Skeletal muscle satellite cell (primary cell): ENCODE measurements at regions not wholly inside any gene's neighbourhood (a gene's known extent, or its start where the extent isn't known, plus 50 kb on each side); places are given as distances from the start of the nearest gene placed in this dataset.

ENCODE experiments used
- H3K27me3 ChIP-seq: 2 replicates; pipeline ENCODE4 v1.7.0; 2013; ENCODE audit warnings: low read length; ENCODE audit not compliant: control insufficient read depth, insufficient read depth
- H3K36me3 ChIP-seq: 2 replicates; pipeline ENCODE4 v1.7.0; 2013; ENCODE audit warnings: mild to moderate bottlenecking, control low read depth, low read length; ENCODE audit not compliant: insufficient read depth
- H3K4me1 ChIP-seq: 2 replicates; pipeline ENCODE4 v1.7.0; 2013; ENCODE audit warnings: low read length; ENCODE audit not compliant: control insufficient read depth, insufficient read depth
- H3K4me2 ChIP-seq: 2 replicates; pipeline ENCODE4 v1.7.0; 2013; ENCODE audit warnings: mild to moderate bottlenecking, low read length
- H3K4me3 ChIP-seq: 2 replicates; pipeline ENCODE4 v1.7.0; 2013; ENCODE audit warnings: low read length
- H3K9ac ChIP-seq: 2 replicates; pipeline ENCODE4 v1.7.0; 2013; ENCODE audit warnings: mild to moderate bottlenecking, low read depth, low read length, moderate library complexity
- H3K9me3 ChIP-seq: replicated peaks from 2 replicates; pipeline ENCODE4 v1.7.0; 2013; ENCODE audit warnings: mild to moderate bottlenecking, control low read depth, low read length

DNA sequence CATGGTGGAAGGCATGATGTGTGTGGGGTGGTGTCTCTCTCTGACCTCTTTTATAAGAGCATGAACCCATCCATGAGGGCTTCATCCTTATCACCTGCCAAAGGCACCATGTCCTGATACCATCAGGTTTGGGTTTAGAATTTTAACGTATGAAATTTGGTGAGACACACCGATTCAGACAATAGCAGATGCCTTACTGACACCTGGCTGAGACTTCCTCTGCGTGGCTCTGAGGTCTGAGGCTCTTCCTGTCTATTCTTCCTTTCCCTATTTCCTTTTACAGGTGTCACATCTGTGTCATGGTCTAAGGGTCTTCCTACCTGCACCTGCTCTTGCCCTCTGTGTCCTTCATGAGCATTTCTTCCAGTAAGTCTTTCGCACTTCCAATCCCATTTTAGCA is 320.7 kb upstream of the CLNK start:
- H3K4me3 ChIP-seq: no peak overlapping the region
- no peaks in the 10 kb centered on the region for H3K27me3 ChIP-seq
- no peak overlapping the region for H3K4me2 ChIP-seq
- no peak overlapping the region for H3K9ac ChIP-seq
- no peaks in the 10 kb centered on the region for H3K36me3 ChIP-seq
- no peaks in the 10 kb centered on the region for H3K9me3 ChIP-seq
- no peaks in the 10 kb centered on the region for H3K4me1 ChIP-seq

DNA sequence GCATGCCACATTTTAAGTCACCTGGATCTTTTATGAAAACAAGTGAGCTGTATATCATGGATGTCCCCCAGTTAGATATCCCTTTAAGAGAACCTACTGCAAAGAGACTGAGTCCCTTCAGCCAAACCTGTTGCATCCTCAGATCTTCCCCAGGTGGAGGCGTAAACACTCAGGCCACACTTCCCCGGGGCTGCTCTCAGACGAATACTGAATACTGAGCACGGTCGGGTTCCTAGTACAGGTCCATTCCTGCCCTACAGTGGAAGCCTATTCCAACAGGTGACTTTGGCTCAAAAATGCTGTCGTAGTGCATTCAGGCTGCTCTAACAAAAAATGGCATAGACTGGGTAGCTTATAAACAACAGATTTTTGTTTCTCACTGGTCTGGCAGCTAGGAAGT is 320.2 kb upstream of the CLNK start:
- Histone ChIP-seq H3K9me3 (no peaks in the 10 kb centered on the region), H3K36me3 (no peaks in the 10 kb centered on the region), H3K4me2 (no peak overlapping the region), H3K4me3 (no peak overlapping the region), H3K27me3 (no peaks in the 10 kb centered on the region), H3K9ac (no peak overlapping the region), H3K4me1 (no peaks in the 10 kb centered on the region)

DNA sequence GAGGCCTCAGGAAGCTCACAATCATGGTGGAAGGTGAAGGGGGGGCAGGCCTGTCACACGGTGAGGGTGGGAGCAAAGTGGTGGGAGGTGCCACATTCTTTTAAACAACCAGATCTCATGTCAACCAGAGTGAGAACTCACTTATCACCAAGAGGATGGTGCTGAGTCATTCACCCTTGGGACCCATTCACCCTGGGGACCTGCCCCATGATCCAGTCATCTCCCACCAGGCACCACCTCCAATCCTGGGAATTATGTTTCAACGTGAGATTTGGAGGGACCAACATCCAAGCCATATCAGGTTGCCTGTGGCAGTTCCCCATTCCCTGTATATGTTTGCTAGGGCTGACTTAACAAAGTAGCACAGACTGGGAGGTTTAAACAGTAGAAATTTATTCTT is 318.4 kb upstream of the CLNK start:
- Histone ChIP-seq H3K4me2 (no peak overlapping the region), H3K36me3 (no peaks in the 10 kb centered on the region), H3K27me3 (no peaks in the 10 kb centered on the region), H3K9ac (no peak overlapping the region), H3K9me3 (no peaks in the 10 kb centered on the region), H3K4me1 (no peaks in the 10 kb centered on the region), H3K4me3 (no peak overlapping the region)

DNA sequence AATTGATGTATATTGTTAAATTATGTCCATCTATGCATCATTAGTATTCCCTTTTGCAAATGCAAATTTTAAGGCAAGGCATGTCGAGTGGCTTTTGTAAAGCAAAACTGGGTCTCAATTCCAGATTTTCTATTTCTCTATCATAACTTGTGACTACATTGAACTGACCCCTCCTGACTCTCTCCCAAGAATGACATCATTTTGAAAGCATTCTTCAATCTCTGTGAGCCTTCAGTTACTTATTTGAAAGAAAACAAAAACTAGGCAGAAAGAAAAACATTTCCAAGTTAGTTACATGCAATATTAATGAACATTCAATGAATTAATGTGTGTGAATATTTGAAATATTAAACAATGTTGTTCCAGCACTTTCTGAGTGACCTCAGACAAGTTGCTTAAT is 314.3 kb upstream of the CLNK start:
- Histone ChIP-seq H3K9me3 (no peaks in the 10 kb centered on the region), H3K27me3 (no peaks in the 10 kb centered on the region), H3K4me2 (no peak overlapping the region), H3K4me3 (no peak overlapping the region), H3K36me3 (no peaks in the 10 kb centered on the region), H3K4me1 (no peaks in the 10 kb centered on the region), H3K9ac (no peak overlapping the region)

DNA sequence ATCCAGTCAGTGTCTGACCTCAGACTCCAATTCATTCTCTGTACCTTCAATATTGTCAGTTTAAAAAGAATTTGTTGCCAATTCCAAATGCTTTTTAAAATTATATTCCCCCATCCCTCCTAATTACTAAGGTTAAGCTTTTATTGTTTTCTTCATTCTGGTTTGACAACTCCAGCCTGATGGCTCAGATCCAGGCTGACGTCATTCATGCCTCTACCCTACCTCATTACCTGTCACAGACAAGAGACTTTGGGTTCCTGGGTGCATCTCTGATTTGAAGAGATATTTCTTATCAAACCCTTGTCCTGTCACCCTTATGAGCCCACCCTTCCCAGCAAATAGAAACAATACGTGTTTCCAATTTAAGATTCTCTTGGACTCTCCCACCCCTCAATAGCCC is 300.2 kb upstream of the CLNK start:
- H3K4me3 ChIP-seq: no peak overlapping the region
- H3K4me1 ChIP-seq: no peaks in the 10 kb centered on the region
- no peaks in the 10 kb centered on the region for H3K36me3 ChIP-seq
- no peaks in the 10 kb centered on the region for H3K27me3 ChIP-seq
- no peaks in the 10 kb centered on the region for H3K9me3 ChIP-seq
- no peak overlapping the region for H3K4me2 ChIP-seq
- H3K9ac ChIP-seq: no peak overlapping the region

DNA sequence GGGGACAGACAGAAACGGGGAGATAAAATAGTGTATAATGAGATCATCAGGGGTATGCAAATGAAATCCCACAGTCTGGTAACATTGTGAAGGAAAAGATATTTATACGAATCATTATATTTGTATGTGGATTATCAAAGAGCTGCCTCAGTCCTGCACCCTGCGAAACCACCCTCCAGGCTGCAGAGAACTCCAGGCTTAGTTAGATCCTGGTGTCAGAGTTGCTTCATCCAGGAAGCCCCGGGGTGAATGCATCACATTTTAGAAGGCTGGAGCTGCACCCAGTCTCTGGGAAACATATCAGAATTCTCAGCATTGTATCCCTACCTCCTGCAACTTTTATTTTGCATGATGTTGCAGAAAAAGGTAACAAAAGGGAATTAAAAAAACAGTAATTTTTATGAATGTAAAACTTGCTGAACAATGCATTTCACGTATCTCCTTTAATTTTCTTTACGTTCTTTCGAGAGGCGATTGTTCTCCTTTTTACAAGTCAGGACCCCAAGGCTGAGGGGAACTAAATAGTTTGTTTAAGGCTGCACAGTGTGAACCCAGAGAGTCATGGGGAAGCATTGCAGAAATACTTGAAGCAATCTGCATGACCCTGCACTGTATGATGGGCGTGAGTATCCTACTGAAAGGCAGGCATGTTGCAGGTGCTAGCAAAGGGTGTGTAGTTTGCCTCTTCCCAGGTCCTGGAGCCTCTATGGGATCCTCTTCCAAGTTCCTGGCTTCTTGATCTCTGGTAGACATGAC is 299.5 kb upstream of the CLNK start:
- Histone ChIP-seq H3K27me3 (no peaks in the 10 kb centered on the region), H3K9me3 (no peaks in the 10 kb centered on the region), H3K4me1 (no peaks in the 10 kb centered on the region), H3K36me3 (no peaks in the 10 kb centered on the region), H3K4me2 (no peak overlapping the region), H3K4me3 (no peak overlapping the region), H3K9ac (no peak overlapping the region)

DNA sequence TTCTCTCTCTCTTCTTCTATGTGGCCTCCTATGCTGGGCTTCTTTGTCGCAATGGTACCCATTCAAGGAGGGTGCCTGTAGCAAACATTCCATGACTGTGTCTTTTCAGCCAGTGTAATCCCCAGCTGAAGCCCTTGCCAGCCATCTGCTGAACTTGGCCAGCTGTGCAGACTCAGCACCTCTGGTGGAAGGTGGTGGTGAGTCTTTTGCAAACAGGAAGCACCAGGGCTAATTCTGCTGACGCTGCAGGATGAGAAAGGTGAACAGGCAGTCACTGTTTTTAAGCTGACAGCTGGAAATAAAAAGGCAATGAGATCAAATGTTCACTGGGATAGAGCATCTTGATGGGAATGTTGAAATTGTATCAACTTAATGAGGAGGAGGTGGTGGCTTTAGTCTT is 298.7 kb upstream of the CLNK start:
- H3K4me2 ChIP-seq: no peak overlapping the region
- no peaks in the 10 kb centered on the region for H3K9me3 ChIP-seq
- H3K4me1 ChIP-seq: no peaks in the 10 kb centered on the region
- H3K27me3 ChIP-seq: no peaks in the 10 kb centered on the region
- H3K4me3 ChIP-seq: no peak overlapping the region
- no peaks in the 10 kb centered on the region for H3K36me3 ChIP-seq
- H3K9ac ChIP-seq: no peak overlapping the region

DNA sequence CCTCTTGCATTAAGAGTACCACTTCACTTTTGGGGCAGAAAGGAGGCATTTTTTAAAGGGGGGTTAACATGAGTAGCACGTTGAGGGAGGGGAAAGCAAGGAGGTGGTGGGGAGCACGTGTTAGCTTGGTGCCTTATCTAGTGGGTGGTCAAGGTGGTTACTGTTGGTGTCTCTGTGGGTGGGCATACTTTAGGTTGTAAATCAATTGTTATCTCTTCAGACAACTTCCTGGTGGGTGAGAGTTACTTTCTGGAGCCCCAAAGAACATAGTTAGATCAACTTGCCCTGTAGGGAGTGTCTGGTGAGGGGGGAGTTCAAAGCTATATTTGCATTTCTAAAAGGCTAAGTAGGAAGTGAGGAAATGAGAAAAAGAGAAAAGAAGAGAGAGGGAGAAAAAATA is 297.7 kb upstream of the CLNK start:
- Histone ChIP-seq H3K9ac (no peak overlapping the region), H3K4me1 (no peaks in the 10 kb centered on the region), H3K36me3 (no peaks in the 10 kb centered on the region), H3K4me2 (no peak overlapping the region), H3K27me3 (no peaks in the 10 kb centered on the region), H3K4me3 (no peak overlapping the region), H3K9me3 (no peaks in the 10 kb centered on the region)

DNA sequence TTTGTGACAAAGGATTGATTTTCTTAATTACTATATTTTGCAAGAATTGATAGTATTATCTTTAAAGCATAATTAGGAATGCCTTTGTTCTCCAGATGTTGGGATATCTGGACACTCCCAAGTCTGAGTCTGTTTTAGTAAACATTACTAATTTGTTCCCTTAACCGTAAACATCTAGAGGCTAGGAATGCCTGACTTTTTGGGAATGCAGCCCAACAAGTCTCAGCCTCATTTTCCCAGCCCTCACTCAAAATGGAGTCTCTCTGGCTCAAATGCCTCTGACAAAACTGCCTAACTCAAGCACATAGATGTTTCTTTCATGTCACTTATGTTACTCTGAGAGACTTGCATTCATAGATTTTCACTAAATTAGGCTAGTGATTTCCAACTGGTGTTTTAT is 297.0 kb upstream of the CLNK start:
- Histone ChIP-seq H3K4me2 (no peak overlapping the region), H3K9me3 (no peaks in the 10 kb centered on the region), H3K4me3 (no peak overlapping the region), H3K27me3 (no peaks in the 10 kb centered on the region), H3K4me1 (no peaks in the 10 kb centered on the region), H3K9ac (no peak overlapping the region), H3K36me3 (no peaks in the 10 kb centered on the region)

DNA sequence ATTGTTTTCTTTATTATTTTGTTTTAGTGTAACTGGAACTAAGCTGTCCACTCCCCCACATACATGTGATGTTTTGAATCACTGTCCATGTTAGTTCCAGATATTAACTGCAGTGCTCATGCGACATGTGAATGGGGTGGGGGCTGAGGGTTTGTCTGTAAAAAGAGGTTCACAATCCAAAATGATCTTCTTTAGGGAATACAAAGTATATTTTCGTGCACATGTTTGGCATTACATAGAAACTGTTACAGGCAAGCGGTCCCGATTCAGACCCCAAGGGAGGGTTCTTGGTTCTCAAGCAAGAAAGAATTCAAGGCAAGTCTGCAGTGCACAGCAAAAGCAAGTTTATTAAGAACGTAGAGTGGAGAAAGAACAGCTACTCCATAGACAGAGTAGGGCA is 296.5 kb upstream of the CLNK start:
- Histone ChIP-seq H3K9ac (no peak overlapping the region), H3K4me2 (no peak overlapping the region), H3K36me3 (no peaks in the 10 kb centered on the region), H3K27me3 (no peaks in the 10 kb centered on the region), H3K9me3 (no peaks in the 10 kb centered on the region), H3K4me3 (no peak overlapping the region), H3K4me1 (no peaks in the 10 kb centered on the region)

DNA sequence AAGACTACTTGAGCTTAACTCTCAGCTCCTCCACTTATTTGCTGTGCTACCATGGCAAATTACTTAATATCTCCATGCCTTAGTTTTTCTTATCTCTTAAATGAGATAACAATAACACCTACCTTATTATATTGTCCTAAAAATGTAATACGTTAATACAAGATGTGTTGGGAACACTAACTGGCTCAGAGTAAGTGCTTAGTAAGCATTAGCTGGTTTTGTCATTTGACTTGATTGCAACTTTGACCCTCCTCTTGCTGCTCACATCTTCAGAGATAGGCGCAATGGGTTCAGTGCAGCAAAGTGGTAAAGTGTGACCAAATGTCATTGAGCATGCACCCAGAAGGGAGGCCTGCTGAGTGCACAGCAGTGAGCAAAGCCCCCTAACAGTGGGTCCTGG is 294.5 kb upstream of the CLNK start:
- Histone ChIP-seq H3K36me3 (no peaks in the 10 kb centered on the region), H3K4me1 (no peaks in the 10 kb centered on the region), H3K4me3 (no peak overlapping the region), H3K9ac (no peak overlapping the region), H3K4me2 (no peak overlapping the region), H3K9me3 (no peaks in the 10 kb centered on the region), H3K27me3 (no peaks in the 10 kb centered on the region)

DNA sequence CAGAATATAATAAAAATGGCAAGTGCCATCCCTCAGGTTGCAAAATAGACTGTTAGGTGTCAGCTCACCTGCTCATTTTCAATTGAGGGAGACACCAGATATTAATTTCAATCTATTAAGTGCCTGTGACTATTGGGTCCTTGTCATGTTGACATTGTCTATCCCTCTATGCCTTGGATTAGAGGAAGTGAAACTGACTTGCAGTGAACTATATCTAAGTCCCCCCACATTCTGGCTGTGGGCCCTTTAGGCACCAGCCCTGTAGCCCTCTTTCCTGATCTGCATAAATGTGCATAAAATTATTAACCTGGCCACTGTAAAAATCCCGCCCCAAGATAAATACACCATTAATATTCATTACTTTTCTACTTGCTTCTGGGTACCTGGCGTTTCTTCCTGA is 293.0 kb upstream of the CLNK start:
- H3K36me3 ChIP-seq: no peaks in the 10 kb centered on the region
- H3K9ac ChIP-seq: no peak overlapping the region
- H3K4me2 ChIP-seq: no peak overlapping the region
- no peaks in the 10 kb centered on the region for H3K4me1 ChIP-seq
- no peaks in the 10 kb centered on the region for H3K27me3 ChIP-seq
- H3K9me3 ChIP-seq: no peaks in the 10 kb centered on the region
- no peak overlapping the region for H3K4me3 ChIP-seq
